ENCODE measurements at regions not wholly inside any gene's neighbourhood (a gene's known extent, or its start where the extent isn't known, plus 50 kb on each side); places are given as distances from the start of the nearest gene placed in this dataset.
A peak's percentile ranks its signal among the peaks of the same experiment; 100 is the strongest.
"Not testable (repeated sequence)": the region's sequence is repeated elsewhere in the genome, so short reads cannot be mapped to it uniquely, and the experiment has no call there.

DNA sequence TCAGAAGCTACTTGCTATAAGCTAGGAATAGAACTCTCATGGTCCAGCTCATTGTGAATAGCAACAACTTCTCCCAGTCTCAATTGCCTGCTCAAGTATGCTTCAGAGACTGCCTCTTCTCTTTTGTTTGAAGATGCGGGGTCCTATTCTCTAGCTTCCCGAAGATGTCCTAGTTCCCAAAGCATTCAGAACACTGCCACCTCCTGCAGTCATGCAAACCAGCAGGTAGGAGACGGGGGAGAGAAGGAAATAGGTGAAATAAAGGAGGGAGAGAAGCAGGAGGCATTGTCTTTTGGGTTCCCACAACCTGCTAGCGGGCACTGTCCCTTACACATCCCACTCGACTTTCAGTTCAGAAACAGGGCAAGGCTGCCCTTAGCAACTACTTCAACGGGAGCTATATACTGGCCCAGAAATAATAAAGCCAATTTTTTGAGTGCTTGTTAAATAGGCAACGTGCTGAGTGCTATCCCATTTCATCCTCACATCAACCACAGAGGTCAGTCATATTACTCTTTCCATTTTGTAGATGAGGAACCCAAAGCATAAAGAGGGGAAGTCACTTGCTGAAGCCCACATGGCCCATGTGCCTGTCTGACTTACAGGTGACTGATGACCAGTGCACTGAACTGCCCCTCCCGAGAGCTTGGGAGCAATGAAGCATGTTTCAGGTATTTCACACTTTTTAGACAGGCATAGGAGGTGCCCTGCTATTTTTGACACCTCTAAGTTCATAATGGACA is 61.9 kb upstream of the ATXN1 start:
- no peak for DNase-seq

DNA sequence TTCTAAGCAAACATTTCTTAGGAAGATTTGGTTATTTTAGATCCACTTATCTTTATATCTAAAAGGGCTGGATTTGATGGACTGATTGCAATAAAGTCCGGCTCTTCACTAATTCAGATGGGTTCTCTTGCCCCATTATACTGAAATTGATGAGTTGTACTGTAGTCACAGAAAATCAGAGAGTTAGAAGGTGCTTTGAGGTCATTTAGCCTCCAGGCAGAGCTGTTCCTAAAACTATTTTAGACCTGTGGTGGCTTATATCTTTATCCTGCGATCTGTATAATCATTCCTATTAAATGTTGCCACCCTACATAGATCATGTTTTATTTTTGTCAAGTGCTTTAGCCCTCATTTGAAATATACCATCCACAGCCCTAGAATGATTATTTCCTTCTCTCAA is 61.3 kb upstream of the ATXN1 start:
- no peak for DNase-seq

DNA sequence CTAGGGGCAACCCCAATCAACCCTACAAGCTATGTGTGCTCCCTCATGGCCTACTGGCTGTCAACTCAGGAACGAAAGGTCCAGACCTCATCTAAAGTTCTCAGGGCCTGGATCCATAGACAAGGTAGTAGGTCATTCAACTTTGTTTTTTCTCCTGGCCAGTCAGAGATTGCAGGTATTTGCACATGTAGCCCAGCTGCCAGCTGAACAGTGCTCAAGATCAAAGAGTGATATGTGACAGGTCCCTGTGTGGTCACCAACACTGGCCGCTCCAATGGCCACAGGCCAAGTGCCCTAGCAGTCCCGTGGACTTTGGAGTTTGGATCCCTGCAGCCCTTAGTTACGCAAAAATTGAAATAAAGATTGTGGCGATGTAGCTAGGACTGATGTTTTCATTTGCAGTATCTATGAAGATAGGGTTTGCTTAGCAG is 60.6 kb upstream of the ATXN1 start:
- no peak for DNase-seq

DNA sequence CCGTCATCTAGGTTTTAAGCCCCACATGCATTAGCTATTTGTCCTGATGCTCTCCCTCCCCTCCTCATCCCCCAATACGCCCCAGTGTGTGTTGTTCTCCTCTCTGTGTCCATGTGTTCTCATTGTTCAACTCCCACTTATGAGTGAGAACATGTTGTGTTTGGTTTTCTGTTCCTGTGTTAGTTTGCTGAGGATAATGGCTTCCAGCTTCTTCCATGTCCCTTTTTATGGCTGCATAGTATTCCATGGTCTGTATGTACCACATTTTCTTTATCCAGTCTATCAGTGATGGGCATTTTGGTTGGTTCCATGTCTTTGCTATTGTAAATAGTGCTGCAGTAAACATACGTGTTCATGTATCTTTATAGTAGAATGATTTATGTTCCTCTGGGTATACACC is 59.0 kb upstream of the ATXN1 start:
- DNase-seq: not testable (repeated sequence)

DNA sequence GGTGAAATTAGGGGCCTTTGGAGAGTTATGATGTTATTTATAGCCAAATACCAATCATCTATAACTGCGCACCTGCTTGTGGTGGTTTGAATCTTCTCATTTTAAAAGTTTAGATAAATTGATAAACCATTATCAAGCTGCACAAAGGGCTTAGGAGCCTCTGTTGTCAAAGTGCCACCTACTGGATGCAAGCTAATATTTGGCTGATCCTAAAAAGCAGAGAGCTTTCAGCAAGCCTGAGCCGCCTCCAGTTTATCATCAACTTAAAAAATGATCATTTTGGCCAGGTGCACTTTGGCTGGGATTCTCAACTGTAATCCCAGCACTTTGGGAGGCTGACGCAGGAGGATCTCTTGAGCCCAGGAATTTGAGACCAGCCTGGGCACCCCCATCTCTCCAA is 58.5 kb upstream of the ATXN1 start:
- DNase-seq: peak in 1 of 2 experiments; percentile 18

DNA sequence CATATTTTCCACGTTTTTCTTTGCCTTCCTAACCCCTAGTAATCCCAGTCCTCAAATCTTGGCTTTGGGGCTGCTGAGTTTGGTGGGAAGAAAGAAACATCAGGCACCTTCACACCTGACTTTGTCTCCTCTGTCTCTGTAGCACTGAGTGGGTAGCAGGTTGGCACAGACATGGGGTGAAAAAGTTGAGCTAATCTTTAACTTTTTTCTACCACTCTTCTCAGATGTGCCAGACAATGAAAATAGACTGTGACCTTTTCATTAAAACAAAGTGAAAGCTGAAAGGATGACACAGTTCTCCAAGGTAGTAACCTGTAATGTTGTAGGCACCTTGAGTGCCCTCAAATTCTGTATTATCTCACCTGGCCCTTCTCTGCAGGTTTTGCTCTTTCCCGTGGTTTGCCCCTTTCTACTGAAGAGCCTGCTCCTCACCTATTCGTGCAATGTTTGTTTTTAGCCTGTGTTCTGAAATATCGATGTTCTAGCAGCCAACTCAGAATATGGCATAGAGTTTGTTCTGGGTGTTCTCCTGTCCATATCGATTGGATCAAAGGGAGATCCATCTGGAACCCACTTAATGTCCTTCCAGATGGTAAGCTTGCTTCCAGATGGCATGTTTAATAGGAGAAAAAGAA is 57.8 kb upstream of the ATXN1 start:
- DNase-seq: no peak

DNA sequence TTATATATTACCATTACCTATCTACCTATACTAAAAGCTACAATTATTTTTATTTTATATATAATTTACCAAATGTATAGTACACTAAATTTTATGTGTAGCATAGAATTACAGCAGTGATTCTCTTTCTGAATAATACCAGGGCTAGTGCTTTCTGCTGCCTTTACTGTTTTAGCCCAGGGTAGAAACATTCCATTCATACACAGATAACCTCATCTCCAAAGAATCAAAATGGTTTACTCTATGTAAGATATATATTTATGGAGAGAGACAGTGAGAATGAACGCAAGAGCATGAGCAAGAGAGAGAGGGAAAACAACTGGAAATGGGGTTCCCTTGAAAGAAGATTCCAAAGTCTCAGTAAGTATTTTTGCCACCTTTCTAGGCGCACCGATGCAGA is 56.3 kb upstream of the ATXN1 start:
- DNase-seq: no peak

DNA sequence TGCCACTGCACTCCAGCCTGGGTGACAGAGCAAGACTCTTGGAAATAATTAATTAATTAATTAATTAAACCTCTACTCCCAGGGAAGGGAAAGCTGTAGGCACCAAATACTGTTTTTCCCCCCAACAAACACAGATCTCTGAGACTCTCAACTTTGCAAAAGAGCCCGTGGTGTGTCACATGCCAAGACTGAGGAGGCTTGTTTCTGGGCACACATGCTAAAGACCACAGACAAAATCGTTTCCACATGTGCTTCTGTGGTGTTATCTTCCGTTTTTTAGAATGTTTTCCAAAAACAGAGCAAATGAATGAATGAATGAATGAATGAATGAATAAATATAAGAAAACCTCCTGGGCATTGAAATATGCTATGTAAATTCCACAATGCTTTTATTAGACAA is 55.6 kb upstream of the ATXN1 start:
- no peak for DNase-seq

DNA sequence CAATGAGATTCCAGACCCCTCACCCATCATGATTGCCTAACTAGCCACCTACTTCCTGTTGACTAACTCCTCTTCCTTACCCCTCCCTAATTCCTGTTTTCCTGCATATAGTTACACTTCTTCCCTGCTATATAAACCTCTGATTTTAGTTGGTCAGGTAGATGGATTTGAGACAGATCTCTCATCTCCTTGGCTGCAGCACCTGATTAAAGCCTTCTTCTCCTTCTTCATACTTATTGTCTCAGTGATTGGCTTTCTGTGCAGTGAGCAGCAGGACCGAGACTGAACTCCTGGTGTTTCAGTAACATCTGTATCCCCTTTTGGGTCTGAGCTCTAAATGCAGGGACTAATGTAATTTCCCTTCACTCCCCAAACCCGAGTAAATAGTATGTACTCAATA is 51.7 kb upstream of the ATXN1 start:
- no peak for DNase-seq

DNA sequence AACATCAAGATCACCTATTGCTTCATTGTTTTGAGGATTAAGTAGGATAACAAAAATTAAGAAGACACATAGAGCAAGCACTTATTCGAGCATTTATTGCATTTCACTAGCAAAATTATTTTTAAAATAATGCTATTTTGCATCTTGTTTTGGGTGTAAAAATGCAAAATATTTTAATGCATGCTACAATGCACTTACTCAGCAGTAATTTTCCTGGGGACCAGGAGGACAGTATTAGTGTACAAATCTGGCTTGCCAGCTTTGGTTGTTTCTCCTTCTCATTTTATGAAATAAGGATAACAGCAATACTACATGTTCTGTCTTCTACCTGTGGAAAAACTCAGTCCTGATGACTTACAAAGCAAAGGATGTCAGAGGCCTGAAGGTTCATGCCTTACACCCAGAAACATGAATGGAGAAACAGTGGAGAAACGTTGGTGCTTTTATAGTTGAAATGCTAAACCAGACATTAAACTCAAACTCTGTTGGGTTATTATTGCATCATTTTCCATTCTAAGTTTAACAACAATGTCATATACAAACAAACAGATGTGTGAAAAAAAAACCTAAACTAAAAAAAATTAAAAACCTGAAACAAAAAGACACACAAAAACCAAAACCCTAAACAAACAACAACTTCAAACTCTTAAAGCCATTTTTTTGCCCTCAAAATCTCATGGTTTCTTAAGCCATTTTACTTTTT is 50.2 kb upstream of the ATXN1 start:
- no peak for DNase-seq
